ENCODE measurements at regions not wholly inside any gene's neighbourhood (a gene's known extent, or its start where the extent isn't known, plus 50 kb on each side); places are given as distances from the start of the nearest gene placed in this dataset.
"Not testable (repeated sequence)": the region's sequence is repeated elsewhere in the genome, so short reads cannot be mapped to it uniquely, and the experiment has no call there.

DNA sequence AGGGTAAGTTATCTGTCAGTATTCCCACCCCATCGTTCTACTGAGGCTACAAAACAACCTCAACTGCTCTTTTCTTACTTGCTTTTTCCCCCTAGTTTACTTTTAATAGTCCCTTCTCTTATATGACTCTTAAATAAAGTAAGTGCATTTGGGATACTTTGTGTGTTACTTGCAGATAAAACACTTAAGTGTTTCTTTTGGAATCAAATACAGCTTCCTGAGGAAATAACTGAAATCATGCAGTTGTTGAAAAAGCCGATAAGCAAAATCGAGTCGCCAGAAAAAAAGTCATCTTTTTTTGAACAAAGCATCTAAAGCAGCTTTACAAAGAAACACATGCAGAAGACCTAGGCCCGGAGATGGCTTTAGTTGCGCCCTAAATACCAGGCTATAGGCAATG, 53.5 kb upstream of the EPB41L4A start:
- DNase-seq (ENCODE audit: low read depth): no peak

DNA sequence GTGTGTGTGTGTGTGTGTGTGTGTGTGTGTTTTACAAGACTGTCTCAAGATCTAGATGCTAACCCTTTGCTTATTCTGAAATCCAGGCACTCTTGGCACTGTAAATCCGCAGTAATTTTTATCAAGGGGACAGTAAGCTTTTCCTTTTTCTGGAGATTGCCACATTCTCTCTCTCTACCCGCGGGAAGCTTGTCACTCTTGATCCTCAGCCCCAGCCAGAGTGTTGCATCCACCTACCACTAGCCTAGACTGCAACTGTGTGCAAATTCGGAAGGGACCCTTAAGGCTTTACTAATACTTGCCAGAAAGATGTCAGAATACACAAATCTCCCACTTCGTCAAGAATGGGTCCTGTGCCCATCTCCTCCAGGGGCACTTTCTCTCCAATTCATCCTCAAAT, 54.9 kb upstream of the EPB41L4A start:
- no peak for DNase-seq (ENCODE audit: low read depth)

DNA sequence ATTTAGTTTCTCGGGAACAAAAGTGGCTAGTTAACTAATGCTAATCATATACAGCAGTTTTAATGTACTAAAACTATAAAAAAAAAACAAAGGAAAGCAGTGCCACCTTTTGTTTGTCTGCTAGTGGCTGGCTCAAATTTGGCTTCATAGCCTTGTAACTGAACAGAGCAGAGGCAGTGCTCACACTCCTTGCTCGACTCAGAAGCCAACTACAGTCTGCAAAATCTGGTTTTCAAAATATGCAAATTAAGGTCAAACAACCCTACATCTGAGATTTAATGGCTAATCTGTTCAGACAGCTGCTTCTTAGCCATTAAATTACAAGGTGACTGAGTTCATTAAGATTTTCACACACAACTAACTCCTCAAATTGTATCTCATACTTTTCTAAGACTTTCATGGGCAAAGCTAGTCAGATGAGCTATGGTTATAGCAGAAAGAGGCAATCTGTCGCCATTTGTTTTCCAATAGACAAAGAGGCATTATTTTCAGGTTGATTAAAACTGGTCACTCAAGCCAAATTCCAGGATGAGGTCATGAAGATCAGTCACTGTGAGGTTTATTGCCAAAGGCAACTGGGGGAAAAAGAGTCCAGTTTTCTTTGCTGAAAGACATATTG, 56.8 kb upstream of the EPB41L4A start:
- DNase-seq (ENCODE audit: low read depth): no peak

DNA sequence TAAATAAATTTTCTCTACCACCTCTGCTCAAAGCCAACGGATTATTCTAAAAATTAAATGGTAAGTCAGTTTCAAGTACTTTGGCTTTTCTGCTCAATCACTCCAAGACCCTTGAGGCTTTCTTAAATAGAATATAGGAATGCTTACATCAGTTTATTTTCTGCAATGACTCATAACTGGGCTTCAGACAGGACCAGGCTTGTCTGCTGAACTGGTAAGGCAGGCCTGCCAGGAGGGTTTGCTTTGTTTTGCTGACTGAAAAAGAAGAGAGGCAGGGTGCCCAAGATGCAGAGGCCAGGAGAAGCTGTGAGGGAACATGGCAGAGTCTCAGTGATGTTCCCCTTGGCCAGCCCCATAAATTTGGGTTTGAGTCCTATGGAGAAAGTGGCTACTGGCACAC, 60.3 kb upstream of the EPB41L4A start:
- no peak for DNase-seq (ENCODE audit: low read depth)

DNA sequence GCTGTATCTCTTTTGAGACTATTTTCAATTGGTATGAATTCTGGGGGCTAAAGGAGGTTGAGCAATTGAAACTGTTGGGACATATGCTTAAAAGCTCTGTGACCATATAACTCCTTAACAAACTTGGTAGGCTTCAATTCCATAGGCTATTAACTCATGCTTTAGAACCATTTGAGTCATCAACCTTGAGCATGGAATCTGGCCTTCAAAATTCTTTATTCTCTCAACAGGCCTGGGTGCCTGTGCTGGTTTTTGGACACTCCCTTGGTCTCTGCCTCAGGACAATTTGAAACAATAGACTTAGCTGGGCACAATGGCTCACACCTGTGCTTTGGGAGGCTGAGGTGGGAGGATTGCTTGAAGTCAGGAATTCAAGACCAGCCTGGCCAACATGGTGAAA, 61.4 kb upstream of the EPB41L4A start:
- DNase-seq (ENCODE audit: low read depth): no peak

DNA sequence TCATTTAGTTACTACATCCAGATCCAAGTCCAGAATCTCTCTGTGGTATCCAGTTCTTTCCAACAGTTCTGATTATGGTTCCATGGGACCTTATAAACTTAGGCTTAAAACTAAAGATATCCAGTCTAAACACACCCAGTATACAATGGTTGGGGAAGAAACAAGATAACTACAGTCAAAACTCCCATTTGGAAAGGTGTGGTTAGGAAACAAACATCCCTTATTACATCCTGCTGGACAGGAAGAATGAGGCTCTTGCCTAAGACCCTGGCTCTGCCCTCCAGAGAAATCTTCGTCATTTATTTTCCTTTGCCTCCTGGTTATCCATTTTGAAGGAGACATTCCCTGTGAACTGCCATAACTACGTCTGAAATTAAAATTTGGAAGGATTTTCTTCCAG, 64.6 kb upstream of the EPB41L4A start:
- no peak for DNase-seq (ENCODE audit: low read depth)

DNA sequence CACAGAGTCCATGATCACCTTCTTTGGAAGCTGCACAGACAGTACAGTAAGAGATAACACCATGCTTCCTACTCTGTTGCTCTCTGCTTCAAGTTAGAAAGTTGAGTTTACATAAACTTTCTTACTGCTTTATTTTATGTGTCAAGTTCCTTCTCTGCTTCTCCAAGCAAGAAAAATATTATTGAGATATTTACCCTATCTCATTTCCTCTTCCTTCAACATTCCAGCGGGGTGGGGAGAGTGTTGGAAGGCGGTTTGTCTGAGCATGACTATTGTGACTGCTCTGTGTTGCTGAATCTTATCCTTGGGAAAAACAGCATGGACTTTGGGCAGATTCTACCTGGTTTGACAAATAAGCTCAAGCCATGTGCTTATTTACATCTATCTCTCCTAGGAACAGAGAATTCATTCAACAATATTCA, 66.9 kb upstream of the EPB41L4A start:
- no peak for DNase-seq (ENCODE audit: low read depth)

DNA sequence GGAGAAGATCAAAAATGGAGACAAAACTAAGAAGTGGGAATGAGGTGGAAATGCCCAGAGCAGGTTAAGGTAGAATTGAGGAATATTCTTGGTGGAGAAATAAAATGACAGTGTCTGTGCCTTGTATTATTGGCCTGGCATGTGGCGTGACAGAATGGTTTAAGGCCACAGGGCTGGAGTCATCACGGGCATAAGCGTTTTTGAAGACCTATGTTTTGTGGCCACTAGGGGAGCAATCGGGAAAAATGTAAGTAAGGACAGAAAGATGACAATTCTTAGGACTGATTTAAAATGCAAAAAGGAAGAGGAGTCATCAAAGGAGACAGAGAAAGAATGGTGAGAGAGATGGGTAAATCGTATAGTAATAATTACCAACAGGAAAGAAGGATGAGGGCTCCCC, 72.2 kb upstream of the EPB41L4A start:
- no peak for DNase-seq (ENCODE audit: low read depth)

DNA sequence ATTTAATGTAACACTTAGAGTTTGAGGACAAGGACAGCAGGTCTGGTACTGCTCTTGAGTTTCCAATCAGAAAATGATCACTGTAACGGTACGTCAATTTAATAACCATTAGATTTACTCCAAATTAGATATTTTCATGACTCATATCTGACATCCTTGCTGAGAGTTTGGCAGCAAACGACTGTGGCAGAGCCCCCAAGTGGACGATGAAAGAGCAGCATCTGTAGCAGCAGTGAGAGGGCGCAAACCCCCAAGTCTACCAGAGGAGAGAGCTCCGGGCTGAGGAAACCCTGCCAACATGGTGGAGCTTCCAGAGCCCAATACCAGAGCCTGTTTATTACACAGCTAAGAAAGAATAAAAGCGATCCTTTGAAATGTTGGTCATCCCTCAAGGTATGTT, 73.2 kb upstream of the EPB41L4A start:
- DNase-seq (ENCODE audit: low read depth): no peak

DNA sequence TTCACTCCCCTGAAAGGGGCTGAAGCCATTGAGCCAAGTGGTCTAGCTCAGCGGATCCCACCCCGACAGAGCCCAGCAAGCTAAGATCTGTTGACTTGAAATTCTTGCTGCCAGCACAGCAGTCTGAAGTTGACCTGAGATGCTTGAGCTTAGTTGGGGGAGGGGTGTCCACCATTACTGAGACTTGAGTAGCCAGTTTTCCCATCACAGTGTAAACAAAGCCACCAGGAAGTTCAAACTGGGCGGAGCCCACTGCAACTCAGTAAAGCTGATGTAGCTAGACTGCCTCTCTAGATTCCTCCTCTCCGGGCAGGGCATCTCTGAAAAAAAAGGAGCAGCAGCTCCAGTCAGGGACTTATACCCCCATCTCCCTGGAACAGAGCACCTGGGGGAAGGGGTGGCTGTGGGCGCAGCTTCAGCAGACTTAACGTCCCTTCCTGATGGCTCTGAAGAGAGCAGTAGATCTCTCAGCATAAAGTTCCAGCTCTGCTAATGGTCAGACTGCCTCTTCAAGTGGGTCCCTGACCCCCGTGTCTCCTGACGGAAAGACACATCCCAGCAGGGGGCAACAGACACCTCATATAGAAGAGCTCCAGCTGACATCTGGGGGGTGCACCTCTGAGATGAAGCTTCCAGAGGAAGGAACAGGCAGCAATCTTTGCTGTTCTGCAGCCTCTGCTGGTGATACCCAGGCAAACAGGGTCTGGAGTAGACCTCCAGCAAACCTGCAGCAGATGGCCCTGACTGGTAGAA, 84.8 kb upstream of the EPB41L4A start:
- not testable (repeated sequence) for DNase-seq (ENCODE audit: low read depth)

DNA sequence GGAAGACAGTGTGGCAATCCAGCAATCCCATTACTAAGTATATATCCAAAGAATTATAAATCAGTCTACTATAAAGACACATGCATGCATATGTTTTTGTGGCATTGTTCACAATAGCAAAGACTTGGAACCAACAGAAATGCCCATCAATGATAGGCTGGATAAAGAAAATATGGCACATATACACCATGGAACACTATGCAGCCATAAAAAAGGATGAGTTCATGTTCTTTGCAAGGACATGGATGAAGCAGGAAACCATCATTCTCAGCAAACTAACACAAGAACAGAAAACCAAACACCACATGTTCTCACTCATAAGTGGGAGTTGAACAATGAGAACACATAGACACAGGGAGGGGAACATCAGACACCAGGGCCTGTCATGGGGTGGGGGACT, 90.0 kb upstream of the EPB41L4A start:
- DNase-seq (ENCODE audit: low read depth): not testable (repeated sequence)

DNA sequence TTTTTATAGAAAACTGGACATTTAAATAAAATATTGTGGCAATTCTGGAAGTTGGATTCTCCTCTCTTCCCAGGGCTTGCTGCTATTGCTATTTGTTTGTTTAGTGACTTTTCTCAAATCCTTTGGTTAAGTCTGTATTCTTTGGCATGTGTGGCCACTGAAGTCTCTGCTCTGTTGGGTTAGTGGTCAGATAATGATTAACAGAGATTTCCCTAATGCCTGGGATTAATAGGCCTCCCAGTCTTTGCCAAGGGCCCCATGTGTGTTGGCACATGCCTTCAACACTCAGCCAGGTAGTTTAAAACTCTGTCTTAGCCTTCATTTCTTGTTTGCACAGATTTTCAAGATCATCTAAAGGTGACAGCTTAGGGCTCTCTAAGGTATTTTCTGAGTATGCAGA, 92.8 kb upstream of the EPB41L4A start:
- no peak for DNase-seq (ENCODE audit: low read depth)

DNA sequence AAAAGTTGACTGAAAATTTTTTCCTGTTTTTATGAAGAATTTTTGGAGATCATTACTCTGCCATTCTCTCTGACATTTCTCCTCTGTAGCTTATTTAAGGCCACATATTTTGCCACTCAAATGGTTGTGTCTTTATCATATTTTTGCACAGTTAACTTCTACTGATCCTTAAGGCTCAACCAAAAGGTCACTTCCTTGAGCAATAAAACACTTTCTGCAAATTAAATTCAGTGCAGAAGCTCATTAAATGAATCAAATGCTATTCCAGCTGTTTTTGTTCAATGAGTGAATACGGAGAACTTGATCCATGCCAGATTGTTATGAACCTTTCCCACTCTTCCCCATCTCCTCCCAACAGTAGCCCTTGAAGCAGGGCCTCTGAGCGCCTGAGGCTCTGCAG, 93.8 kb upstream of the EPB41L4A start:
- no peak for DNase-seq (ENCODE audit: low read depth)

DNA sequence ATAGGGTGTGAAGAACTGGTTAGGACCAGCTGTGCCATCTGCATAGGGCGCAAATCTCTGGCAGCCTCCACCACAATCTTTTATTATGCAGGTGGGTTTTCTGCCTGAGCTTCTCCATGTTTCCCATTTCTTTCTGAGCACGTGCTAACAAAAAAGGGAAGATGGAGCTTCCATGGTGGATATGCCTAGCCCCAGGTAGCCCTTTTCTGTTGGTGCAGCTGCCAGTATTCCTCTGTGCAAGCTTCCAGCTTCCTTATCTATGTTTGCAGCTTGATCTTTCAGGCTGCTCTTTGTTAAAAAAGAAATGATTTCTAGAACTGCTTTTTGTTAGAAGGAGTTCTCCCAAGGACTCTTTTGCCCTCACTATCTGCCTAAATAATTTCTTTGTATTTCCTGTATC, 95.0 kb upstream of the EPB41L4A start:
- DNase-seq (ENCODE audit: low read depth): no peak

DNA sequence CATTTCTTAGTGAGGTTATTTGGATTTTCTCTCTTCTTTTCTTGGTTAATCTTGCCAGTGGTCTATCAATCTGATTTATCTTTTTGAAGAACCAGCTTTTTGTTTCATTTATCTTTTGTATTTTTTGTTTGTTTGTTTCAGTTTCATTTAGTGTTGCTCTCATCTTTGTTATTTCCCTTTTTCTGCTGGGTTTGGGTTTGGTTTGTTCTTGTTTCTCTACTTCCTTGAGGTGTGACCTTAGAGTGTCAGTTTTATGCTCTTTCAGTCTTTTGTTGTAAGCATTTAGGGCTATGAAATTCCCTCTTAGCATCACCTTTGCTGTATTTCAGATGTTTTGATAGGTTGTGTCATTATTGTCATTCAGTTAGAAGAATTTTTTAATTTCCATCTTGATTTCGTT, 101.4 kb upstream of the EPB41L4A start:
- DNase-seq (ENCODE audit: low read depth): not testable (repeated sequence)

DNA sequence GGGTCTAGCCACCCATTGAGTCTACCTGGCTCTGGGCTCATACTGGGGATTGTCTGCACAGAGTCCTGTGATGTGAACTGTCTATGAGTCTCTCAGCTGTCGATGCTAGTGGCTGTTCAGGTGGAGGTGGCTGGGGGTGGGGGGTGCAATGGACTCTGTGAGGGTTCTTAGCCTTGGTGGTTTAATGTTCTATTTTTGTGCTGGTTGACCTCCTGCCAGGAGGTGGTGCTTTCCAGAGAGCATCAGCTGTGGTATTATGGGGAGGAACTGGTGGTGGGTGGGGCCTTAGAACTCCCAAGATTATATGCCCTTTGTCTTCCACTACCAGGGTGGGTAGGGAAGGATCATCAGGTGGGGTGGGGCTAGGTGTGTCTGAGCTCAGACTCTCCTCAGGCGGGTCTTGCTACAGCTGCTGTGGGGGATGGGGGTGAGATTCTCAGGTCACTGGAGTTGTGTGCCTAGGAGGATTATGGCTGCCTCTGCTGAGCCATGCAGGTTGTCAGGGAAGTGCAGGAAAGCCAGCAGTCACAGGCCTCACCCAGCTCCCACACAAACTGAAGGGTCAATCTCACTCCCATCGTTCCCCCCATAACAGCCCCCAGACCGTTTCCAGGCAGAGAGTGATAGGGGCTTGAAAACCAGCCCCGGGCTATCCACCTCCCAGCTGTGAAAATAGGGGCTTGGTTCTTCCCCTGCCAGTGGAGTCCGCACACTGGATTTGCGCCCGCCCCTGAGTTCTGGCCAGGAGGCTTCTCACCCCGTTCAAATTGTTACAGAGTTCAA, 104.0 kb upstream of the EPB41L4A start:
- not testable (repeated sequence) for DNase-seq (ENCODE audit: low read depth)

DNA sequence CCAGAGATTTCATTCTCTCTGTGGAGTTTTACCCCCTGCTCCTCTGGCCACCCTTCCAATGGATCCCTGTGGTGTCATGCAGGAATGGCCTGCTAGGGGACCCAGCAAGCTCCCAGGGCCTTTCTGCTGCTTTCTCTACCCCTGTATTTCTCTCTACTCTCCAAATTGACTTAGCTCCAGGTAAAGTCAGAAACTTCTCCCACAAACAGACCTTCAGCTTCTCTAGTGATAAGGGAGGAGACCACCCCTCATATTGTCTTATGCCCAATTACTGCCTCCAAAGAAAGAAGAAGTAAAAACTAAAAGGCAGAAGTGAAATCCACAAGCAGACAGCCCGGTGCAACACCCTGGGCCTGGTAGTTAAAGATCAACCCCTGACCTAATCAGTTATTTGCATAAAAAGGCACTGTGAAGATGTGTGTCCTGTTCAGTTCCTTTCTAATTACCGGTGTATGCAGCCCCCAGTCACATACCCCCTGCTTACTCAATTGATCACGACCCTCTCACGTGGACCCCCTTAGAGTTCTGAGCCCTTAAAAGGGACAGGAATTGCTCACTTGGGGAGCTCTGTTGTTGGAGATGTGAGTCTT, 104.7 kb upstream of the EPB41L4A start:
- DNase-seq (ENCODE audit: low read depth): not testable (repeated sequence)

DNA sequence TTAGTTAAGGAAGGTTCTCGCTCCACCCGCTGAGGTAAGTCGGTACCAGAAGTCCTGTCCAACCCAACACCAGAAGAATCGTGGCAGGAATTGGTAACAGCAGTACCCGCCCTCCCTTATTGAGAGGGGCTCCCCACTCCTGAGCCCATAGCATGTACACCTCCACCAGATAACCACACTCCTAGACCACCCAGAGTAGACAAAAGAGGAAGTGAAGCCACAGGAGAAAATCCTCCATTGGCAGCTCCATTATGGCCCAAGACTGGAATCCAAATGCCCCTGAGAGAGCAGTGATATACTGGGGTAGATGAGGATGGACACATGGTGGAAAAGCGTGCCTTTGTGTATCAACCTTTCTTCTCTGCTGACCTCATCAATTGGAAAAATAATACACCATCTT, 106.1 kb upstream of the EPB41L4A start:
- no peak for DNase-seq (ENCODE audit: low read depth)

DNA sequence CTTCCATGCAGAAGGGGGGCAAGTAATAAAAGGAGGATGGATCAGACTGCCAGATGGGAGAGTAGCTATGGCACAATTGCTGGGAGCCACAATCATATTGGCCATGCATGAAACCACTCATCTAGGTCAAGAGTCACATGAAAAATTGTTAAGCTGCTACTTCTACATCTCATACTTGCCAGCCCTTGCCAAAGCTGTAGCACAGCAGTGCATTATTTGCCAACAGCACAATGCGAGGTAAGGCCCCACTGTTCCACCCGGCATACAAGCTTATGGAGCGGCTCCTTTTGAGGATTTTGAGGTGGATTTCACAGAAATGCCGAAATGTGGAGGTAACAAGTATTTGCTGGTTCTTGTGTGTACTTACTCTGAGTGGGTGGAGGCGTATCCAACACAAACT, 109.9 kb upstream of the EPB41L4A start:
- no peak for DNase-seq (ENCODE audit: low read depth)

DNA sequence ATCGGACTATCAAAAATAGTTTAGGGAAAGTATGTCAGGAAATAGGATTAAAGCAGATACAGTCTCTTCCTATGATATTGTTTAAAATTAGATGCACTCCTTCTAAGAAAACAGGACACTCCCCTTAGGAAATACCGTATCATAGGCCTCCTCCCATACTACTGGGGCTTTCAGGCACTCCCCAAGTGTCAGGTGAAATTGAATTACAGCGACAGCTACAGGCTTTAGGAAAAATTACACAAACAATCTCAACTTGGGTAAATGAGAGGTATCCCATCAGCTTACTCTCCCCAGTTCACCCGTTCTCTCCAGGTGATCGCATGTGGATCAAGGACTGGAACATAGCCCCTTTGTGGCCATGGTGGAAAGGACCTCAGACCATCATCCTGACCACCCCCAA, 110.4 kb upstream of the EPB41L4A start:
- no peak for DNase-seq (ENCODE audit: low read depth)

DNA sequence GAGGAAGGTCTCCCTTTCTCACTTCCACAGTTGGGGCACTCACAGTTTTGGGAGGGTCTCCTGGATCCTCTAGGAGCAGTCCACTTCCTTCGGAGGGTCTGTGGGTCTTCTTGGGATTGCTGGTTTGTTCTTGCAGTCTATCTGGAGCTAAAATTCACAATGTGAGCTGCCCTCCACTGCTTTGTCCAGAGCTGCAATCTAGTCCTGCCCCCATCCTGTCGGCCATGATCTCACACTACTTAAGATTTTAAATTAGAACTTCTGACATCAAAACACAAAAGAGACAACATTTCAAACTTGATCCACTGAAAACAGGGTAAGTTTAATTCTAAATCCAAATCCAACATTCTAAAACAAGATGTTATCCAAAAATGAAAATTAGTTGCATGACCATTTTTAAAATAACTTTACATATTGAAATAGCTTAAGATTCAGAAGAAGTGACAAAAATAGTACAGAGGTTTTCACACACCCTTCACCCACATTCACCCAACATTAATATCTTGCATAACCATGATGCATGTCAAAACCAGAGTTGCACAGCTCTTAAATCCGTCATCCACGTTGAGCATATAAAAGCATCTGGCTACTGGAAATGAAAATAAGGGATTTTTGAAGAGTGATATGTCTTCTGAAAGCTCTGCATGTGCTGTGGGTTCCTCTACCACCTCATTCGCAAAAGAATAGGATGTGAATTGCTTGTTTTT, 113.7 kb upstream of the EPB41L4A start:
- DNase-seq (ENCODE audit: low read depth): no peak

DNA sequence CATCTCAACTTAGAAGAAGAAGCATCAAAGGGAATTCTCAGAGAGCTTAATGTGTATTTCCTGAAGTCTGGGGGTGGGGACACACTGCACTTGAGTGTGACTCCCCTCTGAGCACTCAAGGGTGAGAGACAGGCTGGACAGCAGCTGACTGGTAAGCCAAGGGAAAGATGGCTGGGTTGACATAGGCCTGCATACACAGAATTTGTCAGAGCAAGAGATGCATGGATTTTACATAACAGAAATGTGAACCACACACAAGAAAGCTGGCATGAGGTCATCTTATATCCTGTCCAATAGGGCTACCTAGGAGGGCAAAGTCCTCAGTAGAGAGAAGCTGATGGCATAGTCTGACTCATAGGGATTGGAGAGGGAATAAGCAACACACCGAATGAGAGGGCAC, 114.3 kb upstream of the EPB41L4A start:
- no peak for DNase-seq (ENCODE audit: low read depth)

All from T follicular helper cell (primary cell).